ENCODE measurements at regions not wholly inside any gene's neighbourhood (a gene's known extent, or its start where the extent isn't known, plus 50 kb on each side); places are given as distances from the start of the nearest gene placed in this dataset.
A peak's percentile ranks its signal among the peaks of the same experiment; 100 is the strongest.
"Not testable (repeated sequence)": the region's sequence is repeated elsewhere in the genome, so short reads cannot be mapped to it uniquely, and the experiment has no call there.

- no peak for DNase-seq
These were observed 96.2 kb upstream of the BTN3A2 start for GRCh38 chr6:26268659-26269402.

GRCh38 chr6:26269531-26270485 is 95.2 kb upstream of the BTN3A2 start:
- no peak for DNase-seq

- DNase-seq: no peak
These were observed 94.5 kb upstream of the BTN3A2 start for GRCh38 chr6:26270486-26270861.

GRCh38 chr6:26270903-26271667 is 93.9 kb upstream of the BTN3A2 start:
- peak; percentile 53 for DNase-seq

- DNase-seq: no peak
These were observed 93.4 kb upstream of the BTN3A2 start for GRCh38 chr6:26271668-26272024.

GRCh38 chr6:26272171-26272637 is 92.8 kb upstream of the BTN3A2 start:
- no peak for DNase-seq

- DNase-seq: no peak
These were observed 91.1 kb upstream of the BTN3A2 start for GRCh38 chr6:26273673-26274588.

- no peak for DNase-seq
These were observed 89.3 kb upstream of the BTN3A2 start for GRCh38 chr6:26275663-26276062.

- no peak for DNase-seq
These were observed 88.0 kb upstream of the BTN3A2 start for GRCh38 chr6:26276841-26277648.

- DNase-seq: no peak
These were observed 86.5 kb upstream of the BTN3A2 start for GRCh38 chr6:26278536-26278935.

- not testable (repeated sequence) for DNase-seq
These were observed 85.6 kb upstream of the BTN3A2 start for GRCh38 chr6:26279371-26279770.

- no peak for DNase-seq
These were observed 84.6 kb upstream of the BTN3A2 start for GRCh38 chr6:26280407-26280806.

- no peak for DNase-seq
These were observed 80.4 kb upstream of the BTN3A2 start for GRCh38 chr6:26284537-26285142.

GRCh38 chr6:26285143-26286134 is 79.6 kb upstream of the BTN3A2 start:
- peak; percentile 90 for DNase-seq

- peak; percentile 40 for DNase-seq
These were observed 78.7 kb upstream of the BTN3A2 start for GRCh38 chr6:26286168-26286877.

- no peak for DNase-seq
These were observed 76.8 kb upstream of the BTN3A2 start for GRCh38 chr6:26288155-26288554.

- no peak for DNase-seq
These were observed 74.1 kb upstream of the BTN3A2 start for GRCh38 chr6:26290941-26291340.

GRCh38 chr6:26292709-26293108 is 72.3 kb upstream of the BTN3A2 start:
- no peak for DNase-seq

- no peak for DNase-seq
These were observed 70.7 kb upstream of the BTN3A2 start for GRCh38 chr6:26294302-26294701.

Measured in NCI-H1092 (cell line).